ENCODE measurements at regions not wholly inside any gene's neighbourhood (a gene's known extent, or its start where the extent isn't known, plus 50 kb on each side); places are given as distances from the start of the nearest gene placed in this dataset.
A peak's percentile ranks its signal among the peaks of the same experiment; 100 is the strongest.

DNA sequence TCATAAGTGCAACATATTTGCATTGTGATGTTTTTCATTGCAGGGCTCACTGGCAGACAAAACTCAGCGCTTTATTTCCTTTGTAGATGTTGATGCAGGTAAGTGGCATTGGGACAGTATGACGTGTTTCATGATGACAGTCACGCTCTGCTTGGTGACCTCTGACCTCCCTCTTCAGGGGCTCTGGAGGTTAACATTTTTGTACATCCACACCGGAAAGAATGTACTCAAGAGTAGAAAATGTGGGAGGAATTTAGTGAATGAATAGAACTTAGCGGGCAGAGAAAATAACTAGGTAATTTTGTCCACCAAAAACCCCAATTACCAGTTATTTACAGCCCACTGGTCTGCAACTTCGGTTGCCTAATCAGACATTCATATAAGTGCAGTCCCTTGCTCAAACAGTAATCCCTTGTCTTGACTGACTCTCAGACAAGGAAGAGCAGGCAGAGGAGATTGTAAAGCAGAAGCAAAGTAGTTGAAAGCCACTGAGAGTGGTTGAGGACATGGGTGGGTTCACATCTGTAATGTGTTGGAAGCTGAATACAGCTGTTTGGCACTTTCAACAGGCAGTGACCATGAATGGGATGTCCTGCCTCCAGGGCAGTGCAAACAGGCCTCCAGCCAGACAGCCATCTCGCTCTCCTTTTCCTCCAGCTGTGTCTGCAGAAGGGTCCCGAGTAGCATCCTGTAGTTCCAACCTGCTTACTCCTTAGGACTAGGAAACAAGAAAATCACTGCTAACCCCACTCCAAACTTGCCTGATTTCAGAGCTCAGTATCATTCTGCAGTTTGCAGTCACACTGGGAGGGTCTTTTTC is 188.9 kb downstream of the NRIP1 start:
- H3K79me2 ChIP-seq (ENCODE audit: control insufficient read depth, insufficient read depth, low read length) = no peaks in the 10 kb centered on the region
- CTCF ChIA-PET = interaction anchor here (0.8 to 1.6 kb wide), 2 partner anchors 12 to 183 kb away, joined by 4 to 7 read pairs; no protein-coding TSS in a partner anchor
- peak overlapping the region; percentile 11 for H3K4me2 ChIP-seq (ENCODE audit: control insufficient read depth, insufficient read depth)
- no peak overlapping the region for H2AFZ ChIP-seq (ENCODE audit: control insufficient read depth, low read depth, low read length)
- H3K27me3 ChIP-seq (replicated peaks in 1 of 2; ENCODE audit: control insufficient read depth in 2 of 2, insufficient read depth in 2 of 2, low read length in 1 of 2) = no peaks in the 10 kb centered on the region
- 3% methylated on average over 8 of the region's 8 CpGs for WGBS (ENCODE audit: insufficient coverage, insufficient replicate concordance, low lambda C conversion rate, missing lambda C conversion rate)
- no peaks in the 10 kb centered on the region for H3K36me3 ChIP-seq (ENCODE audit: control insufficient read depth in 2 of 2, insufficient read depth in 2 of 2, low read length in 1 of 2)
- H3K9ac ChIP-seq (ENCODE audit: control insufficient read depth, insufficient read depth, low read length) = no peak overlapping the region
- intact Hi-C loops (cut with micrococcal nuclease; ENCODE audit: unreplicated experiment) (loop anchor here (1.0 to 10.0 kb wide), 3 partner anchors 331 to 561 kb away; partner anchors contain the start of gene SAMSN1), in situ Hi-C loops (cut with MboI) (no loop called here)
- H4K20me1 ChIP-seq (ENCODE audit: control insufficient read depth, insufficient read depth) = no peaks in the 10 kb centered on the region
- no peak overlapping the region for H3K27ac ChIP-seq (ENCODE audit: control insufficient read depth, insufficient read depth)
- no peaks in the 10 kb centered on the region for H3K9me3 ChIP-seq (replicated peaks; ENCODE audit: control insufficient read depth, insufficient read depth, low read length)
- ATAC-seq (peak; percentile 87), DNase-seq (ENCODE audit: low read depth, low spot score) (peak; percentile 80), FAIRE-seq (peak; percentile 57)
- SMC1A ChIA-PET (ENCODE audit: uncharacterized antibody, unreplicated experiment) = interaction anchor here (0.8 to 5.9 kb wide), 10 partner anchors 8 to 607 kb away, joined by 3 to 20 read pairs (median 4); no protein-coding TSS in a partner anchor
- H3K4me1 ChIP-seq (ENCODE audit: control insufficient read depth, insufficient read depth, low read length) = peaks cover 37% of the 10 kb centered on the region
- H3K4me3 ChIP-seq = peak overlapping the region; percentile 15; the same call in 1 of the 2 replicates
- POLR2A ChIA-PET = no interaction called here
- BruUV-seq (replicated peaks) = no TSS peak
- RAD21 ChIA-PET (ENCODE audit: unreplicated experiment) = interaction anchor here (0.8 to 2.4 kb wide), 9 partner anchors 7 to 563 kb away, joined by 3 to 13 read pairs (median 4); no protein-coding TSS in a partner anchor
- peak; percentile 89; the same call in 1 of the 2 replicates for TF ChIP-seq DPF2 (IDR thresholded peaks at IDR 0.05)
- TF ChIP-seq CREM (IDR thresholded peaks at IDR 0.05; ENCODE audit: low read depth) = peak; percentile 87
- no peak for TF ChIP-seq SMAD5 (IDR thresholded peaks at IDR 0.05; ENCODE audit: low read depth)
- TF ChIP-seq ETV6 (conservative IDR thresholded peaks at IDR 0.05 in 1 of 2, IDR thresholded peaks at IDR 0.05 in 1 of 2; ENCODE audit: borderline replicate concordance in 1 of 2, low read depth in 1 of 2) = peak in 1 of 2 experiments; percentile 69; a peak in 2 of 4 replicates
- TF ChIP-seq FOXK2 (IDR thresholded peaks at IDR 0.05) = no peak
- TF ChIP-seq RUNX3 (IDR thresholded peaks at IDR 0.05; ENCODE audit: low read length) = peak; percentile 84
- peak; percentile 86 for TF ChIP-seq MEF2A (IDR thresholded peaks at IDR 0.05; ENCODE audit: insufficient read depth, low read depth, low read length)
- peak; percentile 92 for TF ChIP-seq ZSCAN29 (IDR thresholded peaks at IDR 0.05)
- no peak for TF ChIP-seq SRF (IDR thresholded peaks at IDR 0.05; ENCODE audit: low read depth in 2 of 2, low read length in 2 of 2)
- 0 out of 2 replicates have a peak, but pooled peaks have one; percentile 42 for TF ChIP-seq TCF7 (IDR thresholded peaks at IDR 0.05; ENCODE audit: borderline replicate concordance)
- TF ChIP-seq, protein P1, sequence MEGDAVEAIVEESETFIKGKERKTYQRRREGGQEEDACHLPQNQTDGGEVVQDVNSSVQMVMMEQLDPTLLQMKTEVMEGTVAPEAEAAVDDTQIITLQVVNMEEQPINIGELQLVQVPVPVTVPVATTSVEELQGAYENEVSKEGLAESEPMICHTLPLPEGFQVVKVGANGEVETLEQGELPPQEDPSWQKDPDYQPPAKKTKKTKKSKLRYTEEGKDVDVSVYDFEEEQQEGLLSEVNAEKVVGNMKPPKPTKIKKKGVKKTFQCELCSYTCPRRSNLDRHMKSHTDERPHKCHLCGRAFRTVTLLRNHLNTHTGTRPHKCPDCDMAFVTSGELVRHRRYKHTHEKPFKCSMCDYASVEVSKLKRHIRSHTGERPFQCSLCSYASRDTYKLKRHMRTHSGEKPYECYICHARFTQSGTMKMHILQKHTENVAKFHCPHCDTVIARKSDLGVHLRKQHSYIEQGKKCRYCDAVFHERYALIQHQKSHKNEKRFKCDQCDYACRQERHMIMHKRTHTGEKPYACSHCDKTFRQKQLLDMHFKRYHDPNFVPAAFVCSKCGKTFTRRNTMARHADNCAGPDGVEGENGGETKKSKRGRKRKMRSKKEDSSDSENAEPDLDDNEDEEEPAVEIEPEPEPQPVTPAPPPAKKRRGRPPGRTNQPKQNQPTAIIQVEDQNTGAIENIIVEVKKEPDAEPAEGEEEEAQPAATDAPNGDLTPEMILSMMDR (IDR thresholded peaks at IDR 0.05 in 2 of 3, conservative IDR thresholded peaks at IDR 0.05 in 1 of 3; ENCODE audit: control insufficient read depth in 2 of 3, extremely low read depth in 1 of 3, insufficient read depth in 1 of 3, low read depth in 3 of 3, low read length in 3 of 3) = no peak
- TF ChIP-seq BMI1 (IDR thresholded peaks at IDR 0.05; ENCODE audit: borderline replicate concordance) = peak; percentile 79
- TF ChIP-seq ZBTB11 (CRISPR knock-in tag; IDR thresholded peaks at IDR 0.05) = no peak
- TF ChIP-seq PAX5 (IDR thresholded peaks at IDR 0.05; ENCODE audit: borderline replicate concordance, low read depth, low read length) = peak; percentile 95
- peak; percentile 80 for TF ChIP-seq CREB1 (IDR thresholded peaks at IDR 0.05; ENCODE audit: low read depth)
- peak; percentile 93 for TF ChIP-seq NFIC (IDR thresholded peaks at IDR 0.05; ENCODE audit: low read depth, low read length)
- peak; percentile 92 for TF ChIP-seq ATF2 (IDR thresholded peaks at IDR 0.05; ENCODE audit: low read length)
